Esophagus muscularis mucosa (tissue), 3 donors: ENCODE measurements at regions not wholly inside any gene's neighbourhood (a gene's known extent, or its start where the extent isn't known, plus 50 kb on each side); places are given as distances from the start of the nearest gene placed in this dataset.

Experiments
- CTCF ChIP-seq, 3 experiments: fragments of 200-600 bp in 2 of 3; fragments of 450-650 bp in 1 of 3; sonication (generic) in 2 of 3; IDR thresholded peaks; one replicate each; pipeline ENCODE4 v1.5.1; 2017 to 2019; ENCODE audit warnings: antibody characterized with exemption in 3 of 3, mild to moderate bottlenecking in 2 of 3, moderate library complexity in 1 of 3
- POLR2A ChIP-seq: fragments of 450-650 bp; IDR thresholded peaks from one replicate; pipeline ENCODE4 v1.6.1; 2017; ENCODE audit warnings: antibody characterized with exemption, moderate library complexity, mild to moderate bottlenecking, low read depth
- POLR2AphosphoS5 ChIP-seq, 2 donors: sonication (generic); formaldehyde crosslinking; IDR thresholded peaks; one replicate each; pipeline ENCODE4 v1.6.1; 2017; ENCODE audit warnings: antibody characterized with exemption in 2 of 2

- TF ChIP-seq CTCF (IDR thresholded peaks at IDR 0.05) (no peak), POLR2A (no peak), POLR2AphosphoS5 (IDR thresholded peaks at IDR 0.05) (no peak)
Measured at GRCh38 chr3:62992520-62992919, 117.3 kb upstream of the CADPS start.
